ENCODE measurements at regions not wholly inside any gene's neighbourhood (a gene's known extent, or its start where the extent isn't known, plus 50 kb on each side); places are given as distances from the start of the nearest gene placed in this dataset.

GRCh38 chr6:90835596-90836212 lies 248.8 kb upstream of the MAP3K7 start:
- no peak for TF ChIP-seq YY1 (IDR thresholded peaks at IDR 0.05)
- TF ChIP-seq CTCF (IDR thresholded peaks at IDR 0.05; ENCODE audit: low read depth, low read length, missing input control): no peak
- TF ChIP-seq JUND (IDR thresholded peaks at IDR 0.05): no peak
- TF ChIP-seq GABPA (IDR thresholded peaks at IDR 0.05 in 1 of 2, conservative IDR thresholded peaks at IDR 0.05 in 1 of 2): no peak
- TF ChIP-seq TAF1 (conservative IDR thresholded peaks at IDR 0.05): no peak
- TF ChIP-seq RAD21 (IDR thresholded peaks at IDR 0.05): no peak
- no peak for TF ChIP-seq HNF4A (conservative IDR thresholded peaks at IDR 0.05)
- no peak for TF ChIP-seq FOXA1 (IDR thresholded peaks at IDR 0.05)
- no peak for TF ChIP-seq EGR1 (IDR thresholded peaks at IDR 0.05; ENCODE audit: low read depth in 2 of 2)
- TF ChIP-seq REST (IDR thresholded peaks at IDR 0.05): no peak

Data from liver (tissue), 3 donors.